ENCODE measurements at regions not wholly inside any gene's neighbourhood (a gene's known extent, or its start where the extent isn't known, plus 50 kb on each side); places are given as distances from the start of the nearest gene placed in this dataset.

DNA sequence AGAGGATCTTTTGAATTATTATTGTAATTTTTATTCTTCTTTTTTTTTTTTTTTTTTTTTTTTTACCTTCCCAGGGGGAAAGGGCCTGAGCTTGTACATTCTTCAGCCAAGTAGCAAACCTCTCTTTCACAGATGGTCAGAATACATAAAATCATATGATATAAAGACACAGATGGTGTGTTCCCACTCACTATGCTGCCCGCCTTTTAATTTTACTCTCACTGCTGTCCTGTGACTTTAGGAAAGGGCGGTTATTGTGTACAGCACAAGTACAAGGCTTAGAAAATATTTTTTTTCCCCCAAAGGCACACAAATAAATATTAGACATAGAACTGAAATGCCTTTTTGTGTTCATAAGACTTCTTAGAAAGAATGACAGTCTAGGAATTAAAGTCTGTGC is 213.6 kb downstream of the RPS24 start:
- TF ChIP-seq EZH2 (IDR thresholded peaks at IDR 0.05): no peak
- TF ChIP-seq POLR2AphosphoS5 (IDR thresholded peaks at IDR 0.05; ENCODE audit: borderline replicate concordance, low read depth, low read length): no peak
- no peak for TF ChIP-seq FOXP2 (optimal IDR thresholded peaks at IDR 0.05; ENCODE audit: control extremely low read depth, extremely low read length, insufficient read depth)

Data from SK-N-MC (cell line).